Activated T-cell treated with anti-CD3 and anti-CD28 coated beads for 4 hours (primary cell): ENCODE measurements at regions not wholly inside any gene's neighbourhood (a gene's known extent, or its start where the extent isn't known, plus 50 kb on each side); places are given as distances from the start of the nearest gene placed in this dataset.
"Not testable (repeated sequence)": the region's sequence is repeated elsewhere in the genome, so short reads cannot be mapped to it uniquely, and the experiment has no call there.

Experiments used
- DNase-seq: peaks from one replicate; pipeline ENCODE4 v3.0.0-alpha.2; 2020

DNA sequence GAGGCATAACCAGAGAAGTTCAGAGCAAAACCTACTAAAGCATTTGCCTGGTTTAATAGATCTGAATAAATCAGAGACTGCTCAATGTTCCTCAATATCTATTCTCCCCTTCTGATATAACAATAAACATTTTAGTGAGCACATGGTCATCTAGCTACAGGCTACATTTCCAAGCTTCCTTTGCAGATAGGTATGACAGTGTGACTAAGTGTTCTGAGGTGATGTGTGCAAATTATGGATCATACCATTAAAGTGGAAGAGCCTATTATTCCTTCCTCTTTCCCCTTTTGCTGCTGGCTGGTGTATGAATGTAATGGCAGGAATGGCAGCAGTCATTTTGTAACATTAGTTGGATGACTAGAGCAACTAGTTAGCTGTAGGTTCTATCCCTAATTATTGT is 285.8 kb upstream of the RASA1 start:
- no peak for DNase-seq

DNA sequence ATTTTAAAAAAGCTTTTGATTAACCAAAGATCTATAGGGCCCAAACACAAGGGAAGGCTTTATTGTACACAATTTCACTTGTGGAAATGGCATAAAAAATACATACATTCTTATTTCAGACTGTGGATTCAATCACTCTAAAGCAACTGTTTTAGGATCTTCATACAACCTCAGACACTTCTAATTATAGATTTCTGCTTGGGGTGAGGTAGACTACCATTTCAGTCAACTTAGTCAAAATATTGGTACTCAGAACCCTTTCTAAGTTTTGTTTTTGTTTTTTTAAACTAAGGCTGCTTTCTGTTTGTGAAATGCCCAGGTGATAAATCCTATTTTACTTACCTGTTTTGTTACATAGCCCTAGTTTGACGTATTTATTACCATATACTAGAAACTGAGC is 284.5 kb upstream of the RASA1 start:
- DNase-seq: no peak

DNA sequence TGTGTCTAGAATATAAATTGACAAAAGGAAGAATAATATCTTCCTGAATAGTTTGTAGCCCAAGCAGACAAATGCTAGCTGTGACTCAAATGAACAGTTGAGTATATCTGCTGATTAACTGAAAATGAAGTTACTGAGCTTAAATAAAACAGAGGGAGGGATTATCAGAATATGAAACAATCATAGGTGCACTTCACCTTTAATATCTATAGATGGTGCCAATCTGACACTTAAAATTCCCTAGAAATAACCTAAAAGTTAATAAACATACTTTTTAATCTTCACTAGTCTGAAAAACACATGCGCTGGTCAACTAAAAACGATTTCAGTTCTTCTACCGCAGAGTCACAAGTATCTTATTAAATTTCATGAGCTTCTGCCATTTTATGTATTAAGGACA is 280.8 kb upstream of the RASA1 start:
- DNase-seq: no peak

DNA sequence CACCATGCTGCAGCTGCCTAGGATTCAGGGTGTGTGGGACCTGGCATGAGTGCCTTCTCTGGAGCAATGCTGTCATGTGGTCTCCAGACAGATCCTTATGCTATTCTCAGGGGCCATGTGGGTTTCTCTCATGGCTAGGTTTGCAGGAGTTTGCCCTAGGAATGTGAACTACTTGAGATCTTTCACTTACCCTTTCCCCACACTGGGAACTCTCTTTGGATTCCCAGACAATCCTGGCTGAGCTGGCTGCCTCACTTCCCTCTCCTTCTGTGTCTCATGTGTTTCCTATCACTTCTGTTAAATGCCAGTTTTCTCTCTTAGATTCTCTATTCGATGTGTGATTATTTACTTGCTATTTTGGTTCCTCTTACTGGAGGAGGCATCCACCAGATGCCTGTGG is 270.2 kb upstream of the RASA1 start:
- DNase-seq: no peak

DNA sequence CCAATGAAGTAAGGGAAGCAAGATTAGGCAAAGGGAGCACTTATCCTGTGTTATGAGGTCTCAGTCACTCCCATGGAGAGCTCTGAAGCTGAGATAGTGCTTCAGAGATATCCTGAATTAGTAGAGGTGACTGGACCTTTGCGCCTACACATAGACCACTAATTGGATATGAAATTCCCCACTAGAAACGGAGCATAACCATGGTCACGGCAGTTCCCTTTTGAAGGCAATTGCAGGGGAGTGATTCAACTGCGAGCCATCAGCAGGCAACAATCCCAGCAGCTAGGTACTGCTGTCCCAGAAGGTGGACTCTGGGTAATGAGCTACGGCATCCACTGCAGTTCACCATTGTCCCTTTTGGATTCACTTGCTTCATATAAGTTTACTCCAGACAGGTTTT is 267.7 kb upstream of the RASA1 start:
- DNase-seq: no peak

DNA sequence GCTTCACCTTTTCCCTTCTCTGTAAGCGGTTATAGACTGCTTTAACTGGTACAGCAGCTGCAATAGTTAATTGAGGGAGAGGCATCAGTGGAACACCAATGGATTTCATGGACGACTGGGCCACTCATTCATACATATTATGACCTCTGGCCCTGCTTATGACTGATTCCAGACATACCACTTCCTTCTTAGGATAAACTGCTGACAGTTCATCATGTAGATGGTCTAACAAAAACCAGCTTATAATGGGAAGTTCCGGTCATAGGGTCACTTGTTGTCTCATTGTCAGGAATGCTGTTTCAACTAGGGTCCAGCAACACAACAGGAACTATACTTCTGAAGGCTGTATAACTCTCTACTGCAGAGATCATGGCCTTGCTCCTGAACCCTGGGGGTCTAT is 265.2 kb upstream of the RASA1 start:
- DNase-seq: no peak

DNA sequence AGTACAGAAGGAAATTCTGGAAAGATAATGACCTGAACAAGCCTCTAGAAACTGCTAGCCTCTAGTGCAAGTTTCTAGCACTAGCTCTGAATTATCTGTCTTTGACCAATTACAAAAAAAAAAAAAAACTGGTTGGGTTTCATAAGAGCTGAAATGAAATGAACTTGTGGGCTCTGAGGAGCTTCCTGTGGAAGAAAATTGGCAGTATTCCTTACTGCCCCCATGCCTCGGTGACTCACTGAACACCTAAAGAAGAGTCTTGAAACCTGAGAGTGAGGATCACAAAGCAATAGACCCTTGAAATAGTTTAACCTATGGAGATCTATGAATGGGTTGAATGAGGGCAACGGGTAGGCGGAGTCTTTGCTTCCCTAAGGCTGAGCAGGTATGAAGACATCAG is 263.6 kb upstream of the RASA1 start:
- DNase-seq: no peak

DNA sequence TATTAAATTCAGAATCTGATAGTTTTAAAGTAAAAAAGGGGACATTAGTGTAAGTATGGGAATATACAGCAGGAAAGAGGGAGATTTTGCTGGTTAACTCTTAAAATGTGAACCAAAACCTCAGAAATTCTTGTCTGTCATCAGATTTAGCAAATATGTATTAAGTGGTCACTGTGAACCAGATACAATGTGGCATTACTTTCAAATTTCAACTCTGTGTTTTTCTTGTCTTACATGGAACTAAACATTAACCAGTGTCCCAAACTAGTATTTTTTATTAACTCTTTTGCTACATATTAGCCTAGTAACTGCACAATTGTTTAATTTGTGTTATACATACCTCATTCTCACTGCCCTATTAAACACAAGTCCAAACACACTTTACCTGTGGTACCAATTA is 259.9 kb upstream of the RASA1 start:
- DNase-seq: no peak

DNA sequence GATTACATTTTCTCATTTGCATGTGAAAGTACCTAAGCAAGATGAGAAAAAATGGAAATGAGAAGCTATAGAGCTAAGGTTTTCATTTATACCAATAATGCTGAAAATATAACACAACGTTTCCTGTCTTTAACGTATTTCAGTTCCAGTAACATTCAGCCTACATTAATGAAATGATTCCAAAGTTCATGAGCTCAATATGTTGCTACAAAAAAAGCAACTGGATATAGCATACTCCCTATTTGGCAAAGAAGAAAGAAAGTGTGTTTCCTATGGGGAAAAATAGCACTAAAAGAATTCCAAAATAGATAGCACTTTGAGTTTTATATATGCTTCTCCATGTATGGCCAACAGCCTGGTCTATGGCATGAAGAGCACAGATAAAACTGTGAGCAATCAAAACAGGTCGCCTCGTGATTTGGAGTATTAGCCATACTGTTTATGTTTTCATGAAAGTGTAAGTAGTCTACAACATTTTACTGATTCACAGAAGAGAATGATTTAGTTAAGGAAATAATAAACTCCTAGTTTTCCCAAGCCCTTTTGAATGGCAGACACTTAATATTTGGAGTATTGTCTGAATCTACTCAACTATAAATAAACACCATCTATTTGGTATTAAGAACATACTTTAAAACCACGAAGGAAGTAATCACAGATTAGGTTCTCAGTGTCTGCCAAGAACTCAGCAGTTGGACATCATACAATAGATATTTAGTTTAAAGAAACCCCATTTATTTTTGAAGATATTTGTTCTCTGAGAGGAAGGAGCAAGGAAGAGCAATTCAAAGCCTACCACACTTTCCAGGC is 258.7 kb upstream of the RASA1 start:
- no peak for DNase-seq

DNA sequence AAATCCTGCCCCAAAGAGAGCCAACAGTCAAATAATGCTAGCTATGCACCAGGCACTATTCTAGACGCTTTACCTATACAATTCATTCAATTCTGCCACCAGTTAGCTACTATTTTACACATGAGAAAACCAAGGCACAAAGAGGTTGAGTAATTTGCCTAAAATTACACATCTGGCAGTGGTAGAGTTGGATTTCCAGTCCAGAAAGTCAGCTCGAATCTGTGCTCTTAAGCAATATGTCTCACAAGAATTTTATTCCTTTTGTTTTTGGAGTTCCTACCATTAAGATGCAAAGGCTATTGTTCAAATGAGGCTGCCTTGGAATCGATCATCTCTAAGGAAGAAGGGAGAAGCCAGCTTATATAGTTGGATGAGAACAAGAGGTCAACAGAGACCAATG is 256.9 kb upstream of the RASA1 start:
- DNase-seq: no peak

DNA sequence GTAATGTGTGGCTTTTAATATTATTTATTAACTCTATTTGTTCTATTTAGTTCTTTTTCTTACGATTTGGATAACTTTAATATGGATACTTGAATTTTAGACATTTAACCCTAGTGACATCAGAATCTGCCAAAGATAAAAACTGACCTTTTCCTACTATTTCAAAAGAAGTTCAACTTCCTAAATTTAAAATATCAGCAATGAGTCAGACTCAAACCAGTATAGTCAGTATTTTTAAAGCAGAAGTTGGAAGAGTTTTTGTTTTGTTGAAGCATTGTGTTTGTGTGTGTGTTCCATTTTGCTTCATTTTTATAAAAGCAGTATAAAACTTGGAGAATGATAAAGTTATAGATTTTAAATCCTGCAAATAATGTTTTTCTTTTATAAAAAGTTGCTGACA is 251.8 kb upstream of the RASA1 start:
- DNase-seq: no peak

DNA sequence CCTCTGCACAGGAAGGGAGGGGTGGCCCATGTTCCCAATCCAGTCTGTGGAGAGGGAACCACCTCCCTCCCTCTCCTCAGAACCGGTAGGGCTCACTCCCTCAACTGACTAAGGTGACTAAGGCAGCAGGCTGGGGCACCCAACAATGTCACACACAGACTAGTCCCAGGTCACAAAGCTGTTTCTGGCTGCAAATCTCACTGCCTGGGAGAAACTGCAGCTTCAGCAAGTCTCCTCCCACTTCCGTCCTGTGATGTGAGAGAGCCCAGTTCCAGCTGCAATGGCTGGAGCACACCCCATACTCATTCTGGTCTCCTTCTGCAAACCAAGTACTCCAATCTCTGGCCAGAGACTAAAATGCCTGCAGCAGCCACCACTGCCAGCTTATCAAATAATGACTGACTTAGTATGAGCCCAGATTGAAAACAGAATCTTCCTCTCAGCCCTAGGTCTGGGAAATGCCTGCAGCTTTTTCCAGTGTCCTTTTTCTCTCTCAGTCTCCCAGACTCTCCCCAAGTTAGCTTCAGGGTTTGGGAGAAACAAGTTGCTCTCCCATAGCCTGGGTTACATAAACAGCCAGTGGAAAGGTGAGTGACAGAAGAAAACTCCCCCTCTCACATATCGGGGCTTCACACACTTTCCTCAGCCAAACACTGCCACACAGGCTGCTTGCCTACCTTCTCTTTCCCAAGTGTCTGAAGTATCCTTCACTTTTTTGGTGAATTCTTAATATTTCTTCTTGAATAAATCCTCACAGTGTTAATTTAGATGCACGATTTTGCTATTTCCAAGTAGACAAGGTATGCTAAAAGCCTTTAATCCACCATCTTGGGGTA is 247.4 kb upstream of the RASA1 start:
- no peak for DNase-seq

DNA sequence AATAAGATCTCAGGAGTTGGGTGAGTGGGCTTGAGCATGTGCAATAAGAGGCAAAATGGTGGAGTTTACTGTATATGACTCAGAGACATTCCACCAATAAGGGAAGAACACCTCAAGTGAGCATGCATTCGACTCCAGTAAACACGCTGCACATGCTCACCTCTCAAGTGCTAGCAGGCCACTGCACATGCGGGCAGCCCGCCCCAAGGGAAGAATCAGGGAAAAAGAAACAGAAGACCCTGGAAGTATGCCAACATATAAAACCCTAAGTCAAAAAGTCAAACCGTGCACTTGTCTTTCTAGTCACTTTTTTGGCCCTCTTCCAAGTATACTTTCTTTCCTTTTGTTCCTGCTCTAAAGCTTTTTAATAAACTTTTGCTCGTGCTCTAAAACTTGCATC is 245.3 kb upstream of the RASA1 start:
- no peak for DNase-seq

DNA sequence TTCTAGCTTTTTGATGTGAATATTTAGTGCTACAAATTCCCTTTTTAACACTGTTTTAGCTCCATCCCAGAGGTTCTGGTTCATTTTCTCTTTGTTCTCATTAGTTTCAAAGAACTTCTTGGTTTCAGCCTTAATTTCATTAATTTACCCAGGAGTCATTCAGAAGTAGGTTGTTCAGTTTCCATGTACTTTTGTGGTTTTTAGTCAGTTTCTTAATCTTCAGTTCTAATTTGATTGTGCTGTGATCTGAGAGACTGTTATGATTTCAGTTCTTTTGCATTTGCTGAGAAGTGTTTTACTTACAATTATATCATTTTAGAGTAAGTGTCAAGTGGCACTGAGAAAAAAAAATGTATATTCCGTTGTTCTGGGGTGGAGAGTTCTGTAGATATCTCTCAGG is 240.1 kb upstream of the RASA1 start:
- DNase-seq: no peak

DNA sequence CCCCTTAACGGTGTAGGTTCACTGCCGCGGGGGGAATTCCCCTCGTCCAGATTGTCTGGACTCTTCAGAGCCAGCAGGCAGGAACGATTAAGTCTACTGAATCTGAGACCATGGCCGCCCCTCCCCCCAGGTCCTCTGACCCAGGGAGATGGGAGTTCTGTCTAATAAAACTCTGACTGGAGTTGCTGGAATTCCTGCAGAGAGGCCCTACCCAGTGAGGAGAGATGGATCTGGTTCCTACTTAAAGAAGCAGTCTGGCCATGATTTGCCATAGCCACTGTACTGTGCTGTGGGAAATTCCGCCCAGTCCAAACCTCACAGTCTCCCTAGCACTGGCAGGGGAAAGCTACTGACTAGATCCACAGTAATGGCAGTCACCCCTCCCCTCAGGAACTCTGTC is 237.7 kb upstream of the RASA1 start:
- no peak for DNase-seq

DNA sequence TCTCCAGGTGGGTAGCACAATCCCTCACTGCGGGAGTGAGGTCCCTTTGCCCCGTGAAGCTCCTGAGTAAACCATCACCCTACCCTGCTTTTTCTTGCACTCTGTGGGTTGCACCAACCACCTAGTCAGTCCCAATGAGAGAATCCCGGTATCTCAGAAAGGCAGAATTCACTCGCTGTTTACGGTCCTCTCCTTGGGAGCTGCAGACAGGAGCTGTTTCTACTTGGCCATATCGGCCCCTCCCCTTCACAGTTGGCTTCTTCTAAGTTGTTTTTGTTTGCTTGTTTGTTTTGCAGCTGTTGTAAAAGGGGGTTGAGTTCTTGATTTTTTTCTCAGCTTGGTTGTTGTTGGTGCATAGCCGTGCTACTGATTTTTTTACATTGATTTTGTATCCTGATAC is 237.0 kb upstream of the RASA1 start:
- DNase-seq: no peak

DNA sequence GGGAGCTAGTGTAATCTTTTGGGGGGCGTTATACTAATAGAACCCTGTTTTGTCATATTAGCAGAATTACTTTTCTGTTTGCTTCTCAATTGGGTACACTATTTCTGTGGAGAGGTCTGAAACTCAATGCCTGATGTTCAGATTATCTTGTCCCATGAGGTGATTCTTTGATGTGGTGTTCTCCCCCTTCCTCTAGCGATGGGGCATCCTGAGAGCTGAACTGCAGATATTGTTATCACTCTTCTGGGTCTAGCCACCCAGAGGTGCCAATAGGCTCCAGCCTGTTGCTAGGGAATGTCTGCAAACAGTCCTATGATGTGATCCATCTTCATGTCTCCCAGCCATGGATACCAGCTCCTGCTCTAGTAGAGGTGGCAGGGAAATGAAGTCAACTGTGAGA is 233.1 kb upstream of the RASA1 start:
- no peak for DNase-seq

DNA sequence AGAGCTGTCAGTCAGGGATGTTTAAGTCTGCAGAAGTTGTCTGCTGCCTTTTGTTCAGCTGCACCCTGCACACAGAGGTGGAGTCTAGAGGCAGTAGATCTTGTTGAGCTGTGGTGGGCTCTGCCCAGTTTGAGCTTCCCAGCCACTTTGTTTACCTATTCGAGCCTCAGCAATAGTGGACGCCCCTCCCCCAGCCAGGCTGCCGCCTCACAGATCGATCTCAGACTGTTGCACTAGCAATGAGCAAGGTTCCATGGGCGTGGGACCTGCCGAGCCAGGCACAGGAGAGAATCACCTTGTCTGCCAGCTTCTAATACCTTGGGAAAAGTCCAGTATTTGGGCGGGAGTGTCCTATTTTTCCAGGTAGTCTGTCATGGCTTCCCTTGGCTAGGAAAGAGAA is 225.1 kb upstream of the RASA1 start:
- no peak for DNase-seq

DNA sequence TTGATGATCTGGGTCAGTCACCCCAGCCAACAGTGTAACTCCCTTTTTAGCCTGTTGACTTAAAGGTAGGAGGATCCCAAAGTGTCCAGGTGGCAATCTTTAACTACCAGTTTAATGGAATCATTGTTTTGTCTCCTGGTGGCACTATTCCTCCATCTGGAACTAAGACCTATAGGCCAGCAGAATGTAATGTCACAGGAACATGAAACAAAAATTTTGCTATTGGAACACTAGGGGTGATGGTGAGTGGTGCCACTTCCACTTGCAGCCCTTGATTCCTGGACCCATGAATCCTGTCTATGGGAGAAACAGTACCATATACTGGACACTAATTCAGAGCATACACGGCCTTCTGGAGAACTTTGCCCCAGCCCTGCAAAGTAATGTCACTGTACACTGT is 219.5 kb upstream of the RASA1 start:
- no peak for DNase-seq

DNA sequence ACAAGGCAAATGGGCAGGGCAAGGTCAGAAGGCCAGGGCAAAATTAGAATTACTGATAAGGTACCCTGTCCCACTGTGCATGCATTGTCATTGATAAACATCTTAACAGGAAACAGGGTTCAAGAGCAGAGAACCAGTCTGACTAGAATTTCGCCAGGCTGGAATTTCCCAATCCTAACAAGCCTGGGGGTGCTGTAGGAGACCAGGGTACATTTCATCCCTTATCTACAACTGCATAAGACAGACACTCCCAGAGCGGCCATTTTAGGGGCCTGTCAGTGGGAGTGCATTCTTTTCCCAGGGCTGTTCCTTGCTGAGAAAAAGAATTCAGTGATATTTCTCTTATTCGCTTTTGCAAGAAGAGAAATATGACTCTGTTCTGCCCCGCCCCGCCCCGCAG is 218.7 kb upstream of the RASA1 start:
- not testable (repeated sequence) for DNase-seq

DNA sequence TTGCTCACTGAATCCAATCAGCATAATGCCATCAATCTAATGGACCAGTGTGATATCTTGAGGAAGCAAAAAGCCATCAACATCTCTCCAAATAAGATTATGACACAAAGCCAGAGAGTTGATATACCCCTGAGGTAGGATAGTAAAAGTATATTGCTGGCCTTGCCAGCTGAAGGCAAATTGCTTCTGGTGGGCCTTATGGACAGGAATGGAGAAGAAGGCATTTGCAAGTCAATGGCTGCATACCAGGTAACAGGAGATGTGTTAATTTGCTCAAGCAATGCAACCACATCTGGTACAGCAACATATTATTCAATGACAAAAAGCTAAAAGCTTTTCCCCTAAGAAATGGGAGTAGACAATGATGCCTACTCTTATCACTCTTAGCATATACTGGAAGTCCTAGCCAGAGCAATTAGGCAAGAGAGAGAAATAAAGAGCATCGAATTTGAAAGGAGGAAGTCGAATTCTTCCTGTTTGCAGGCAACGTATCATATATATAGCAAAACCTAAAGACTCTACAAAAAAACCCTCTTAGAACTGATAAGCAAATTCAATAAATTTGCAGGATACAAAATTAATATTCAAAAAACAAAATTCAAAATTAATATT is 216.1 kb upstream of the RASA1 start:
- DNase-seq: no peak

DNA sequence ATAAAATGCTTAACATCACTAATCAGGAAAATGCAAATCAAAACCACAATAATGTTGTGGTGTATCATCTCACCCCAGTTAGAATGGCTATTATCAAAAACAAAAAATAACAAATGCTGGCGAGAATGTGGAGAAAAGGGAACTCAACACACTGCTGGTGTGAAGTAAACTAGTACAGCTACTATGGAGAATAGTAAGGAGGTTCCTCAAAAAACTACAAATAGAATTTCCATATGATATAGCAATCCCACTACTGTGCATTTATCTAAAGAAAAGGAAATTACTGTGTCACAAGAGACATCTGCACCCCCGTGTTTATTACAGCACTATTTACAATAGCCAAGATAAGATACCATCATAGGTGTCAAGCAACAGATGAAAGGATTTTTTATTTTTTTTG is 214.5 kb upstream of the RASA1 start:
- DNase-seq: no peak

DNA sequence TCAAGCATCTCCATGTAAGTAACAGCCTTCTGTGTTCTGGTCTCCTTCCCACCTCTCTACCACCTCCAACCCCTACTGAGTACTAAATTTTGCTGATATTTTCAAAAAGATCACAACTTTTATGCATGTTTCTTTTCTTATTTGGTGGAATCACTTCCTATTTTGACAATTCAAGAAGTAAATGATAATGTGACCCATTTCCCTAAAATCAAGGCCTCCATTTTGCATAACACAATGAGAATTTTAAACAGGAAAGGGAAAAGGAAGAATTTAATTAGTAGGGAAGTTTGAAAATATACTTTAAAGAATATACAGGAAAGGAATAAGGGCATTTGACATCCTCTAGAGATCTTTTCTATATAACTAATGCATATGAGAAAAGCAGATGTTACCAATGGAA is 212.9 kb upstream of the RASA1 start:
- no peak for DNase-seq

DNA sequence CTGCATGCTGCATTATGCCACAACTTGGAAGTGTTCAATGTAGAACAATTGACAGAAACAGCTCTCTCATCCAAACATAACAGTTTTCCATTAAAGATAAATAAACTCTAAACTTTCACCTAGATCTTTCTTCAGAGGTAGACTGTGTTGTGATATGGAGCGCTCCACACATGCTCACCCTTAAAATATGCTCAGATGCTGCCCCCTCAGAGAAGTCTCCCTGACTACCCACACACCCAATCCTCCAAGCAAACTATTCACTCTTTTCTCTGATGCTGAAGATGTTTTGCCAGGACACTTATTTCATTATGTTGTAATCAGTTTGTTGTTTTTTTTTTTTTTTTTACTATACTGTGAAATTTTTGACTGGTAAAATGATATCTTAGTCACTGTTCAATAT is 206.6 kb upstream of the RASA1 start:
- no peak for DNase-seq
